Activated B cell treated with CpG ODN at 0.5 μM for 24 hours (primary cell): ENCODE measurements at regions not wholly inside any gene's neighbourhood (a gene's known extent, or its start where the extent isn't known, plus 50 kb on each side); places are given as distances from the start of the nearest gene placed in this dataset.

Source experiments
- ATAC-seq: fragments of 200-7000 bp; cut with Tn5 transposase; one replicate; pipeline ENCODE4 v1.10.0; 2021; ENCODE audit warnings: low read depth, mild to moderate bottlenecking, moderate library complexity
- CTCF ChIA-PET: fragments of 350-600 bp; sonication (Branson Sonifier 250); formaldehyde crosslinking; loops from one replicate; lab custom pipeline; 2021; ENCODE audit warnings: antibody characterized with exemption; lab: Charles Lee
- POLR2A ChIA-PET: fragments of 350-600 bp; sonication (Branson Sonifier 250); formaldehyde crosslinking; loops from one replicate; lab custom pipeline; 2021; ENCODE audit warnings: antibody characterized with exemption; lab: Charles Lee
- DNase-seq: peaks from one replicate; pipeline ENCODE4 v3.0.0; 2022
- H3K27ac Mint-ChIP-seq: one replicate; pipeline ENCODE4 v1.8.0; 2020; ENCODE audit warnings: mixed read lengths
- H3K27me3 Mint-ChIP-seq: one replicate; pipeline ENCODE4 v1.8.0; 2021; ENCODE audit warnings: mixed read lengths
- H3K36me3 Mint-ChIP-seq: one replicate; pipeline ENCODE4 v1.8.0; 2021; ENCODE audit warnings: low read depth, mixed read lengths
- H3K4me1 Mint-ChIP-seq: one replicate; pipeline ENCODE4 v1.8.0; 2021; ENCODE audit warnings: mixed read lengths
- H3K4me3 Mint-ChIP-seq: one replicate; pipeline ENCODE4 v1.8.0; 2020; ENCODE audit warnings: mild to moderate bottlenecking, mixed read lengths
- H3K9me3 Mint-ChIP-seq: one replicate; pipeline ENCODE4 v1.8.0; 2020; ENCODE audit warnings: mixed read lengths
- intact Hi-C: fragments of 100-400 bp; cut with micrococcal nuclease; formaldehyde crosslinking; loops from one replicate; pipeline ENCODE4 v1.15.1; 2024
- TF ChIP-seq, protein P1 (sequence below): fragments of 200-600 bp; IDR thresholded peaks from one replicate; pipeline ENCODE4 v1.8.0; 2022; ENCODE audit warnings: antibody characterized with exemption, mild to moderate bottlenecking

DNA sequence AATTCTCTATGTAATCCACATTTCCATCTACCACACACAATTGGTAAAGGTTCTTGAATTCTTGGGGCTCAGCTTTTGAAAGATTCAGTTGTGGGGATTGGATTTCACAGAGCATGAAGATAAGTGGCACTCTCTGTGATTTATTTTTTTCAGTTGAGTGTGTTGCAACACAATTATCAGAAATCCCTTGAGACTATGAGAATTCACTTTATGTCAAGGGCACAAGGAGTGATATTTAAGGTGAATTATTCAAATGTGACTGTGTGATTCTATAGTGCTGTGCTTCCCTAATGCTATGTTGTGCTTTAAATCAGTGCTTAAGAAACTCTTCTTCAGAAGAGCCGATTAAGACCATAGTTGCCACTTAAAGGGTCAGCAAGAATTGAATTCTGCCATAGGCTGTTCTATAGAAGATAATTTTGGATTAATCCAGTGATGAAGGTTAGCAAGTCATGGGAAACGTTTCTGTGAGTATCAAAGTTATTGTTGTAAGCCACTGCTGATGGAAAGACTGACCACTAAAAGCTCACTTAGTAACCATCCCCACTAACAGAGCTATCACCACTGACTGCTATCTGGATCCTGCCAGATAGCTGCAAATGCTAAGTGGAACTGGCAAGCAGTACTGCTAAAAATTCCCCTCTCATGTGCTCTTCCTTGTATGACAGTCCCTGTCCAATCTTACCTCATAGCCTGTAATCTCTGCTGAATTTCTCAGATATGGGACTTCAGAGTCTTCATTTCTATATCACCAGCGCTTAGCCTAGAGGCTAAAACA is 134.0 kb upstream of the SEMA3D start:
- DNase-seq (no peak), ATAC-seq (no peak)
- TF ChIP-seq, protein P1, sequence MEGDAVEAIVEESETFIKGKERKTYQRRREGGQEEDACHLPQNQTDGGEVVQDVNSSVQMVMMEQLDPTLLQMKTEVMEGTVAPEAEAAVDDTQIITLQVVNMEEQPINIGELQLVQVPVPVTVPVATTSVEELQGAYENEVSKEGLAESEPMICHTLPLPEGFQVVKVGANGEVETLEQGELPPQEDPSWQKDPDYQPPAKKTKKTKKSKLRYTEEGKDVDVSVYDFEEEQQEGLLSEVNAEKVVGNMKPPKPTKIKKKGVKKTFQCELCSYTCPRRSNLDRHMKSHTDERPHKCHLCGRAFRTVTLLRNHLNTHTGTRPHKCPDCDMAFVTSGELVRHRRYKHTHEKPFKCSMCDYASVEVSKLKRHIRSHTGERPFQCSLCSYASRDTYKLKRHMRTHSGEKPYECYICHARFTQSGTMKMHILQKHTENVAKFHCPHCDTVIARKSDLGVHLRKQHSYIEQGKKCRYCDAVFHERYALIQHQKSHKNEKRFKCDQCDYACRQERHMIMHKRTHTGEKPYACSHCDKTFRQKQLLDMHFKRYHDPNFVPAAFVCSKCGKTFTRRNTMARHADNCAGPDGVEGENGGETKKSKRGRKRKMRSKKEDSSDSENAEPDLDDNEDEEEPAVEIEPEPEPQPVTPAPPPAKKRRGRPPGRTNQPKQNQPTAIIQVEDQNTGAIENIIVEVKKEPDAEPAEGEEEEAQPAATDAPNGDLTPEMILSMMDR, result no peak
- H3K4me1 Mint-ChIP-seq, result no peaks in the 10 kb centered on the region
- H3K36me3 Mint-ChIP-seq, result no peaks in the 10 kb centered on the region
- H3K27me3 Mint-ChIP-seq, result no peaks in the 10 kb centered on the region
- POLR2A ChIA-PET, result no interaction called here
- CTCF ChIA-PET, result no interaction called here
- intact Hi-C loops, result loop anchor here (10.0 kb wide), 1 partner anchor 136 kb away; the partner anchor contains the start of gene SEMA3D
- H3K9me3 Mint-ChIP-seq, result peaks cover 2% of the 10 kb centered on the region
- no peak overlapping the region for H3K4me3 Mint-ChIP-seq
- no peak overlapping the region for H3K27ac Mint-ChIP-seq

DNA sequence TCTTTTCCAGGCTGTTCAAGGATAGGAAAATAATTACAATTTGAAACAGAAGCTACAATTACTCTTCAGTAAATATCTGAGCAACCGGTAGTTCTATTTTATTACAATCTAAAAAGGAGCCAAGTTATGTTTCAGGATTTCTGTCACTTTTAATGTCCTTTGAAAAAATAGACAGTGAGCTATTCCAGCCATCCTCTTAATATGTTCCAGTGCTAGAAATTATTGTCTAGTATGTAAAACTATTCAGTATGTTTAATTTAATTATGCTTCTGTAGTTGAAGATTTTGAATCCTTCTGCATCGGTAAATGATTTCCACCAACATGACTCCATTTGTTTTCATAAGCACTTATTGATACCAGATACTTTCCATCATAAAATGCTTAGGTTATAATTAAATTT is 129.6 kb upstream of the SEMA3D start:
- H3K9me3 Mint-ChIP-seq, result no peaks in the 10 kb centered on the region
- no peak overlapping the region for H3K27ac Mint-ChIP-seq
- no peak overlapping the region for H3K4me3 Mint-ChIP-seq
- ATAC-seq, result no peak
- POLR2A ChIA-PET, result no interaction called here
- intact Hi-C loops, result no loop called here
- CTCF ChIA-PET, result no interaction called here
- no peaks in the 10 kb centered on the region for H3K27me3 Mint-ChIP-seq
- H3K36me3 Mint-ChIP-seq, result no peaks in the 10 kb centered on the region
- TF ChIP-seq, protein P1, result no peak
- DNase-seq, result no peak
- H3K4me1 Mint-ChIP-seq, result no peaks in the 10 kb centered on the region

DNA sequence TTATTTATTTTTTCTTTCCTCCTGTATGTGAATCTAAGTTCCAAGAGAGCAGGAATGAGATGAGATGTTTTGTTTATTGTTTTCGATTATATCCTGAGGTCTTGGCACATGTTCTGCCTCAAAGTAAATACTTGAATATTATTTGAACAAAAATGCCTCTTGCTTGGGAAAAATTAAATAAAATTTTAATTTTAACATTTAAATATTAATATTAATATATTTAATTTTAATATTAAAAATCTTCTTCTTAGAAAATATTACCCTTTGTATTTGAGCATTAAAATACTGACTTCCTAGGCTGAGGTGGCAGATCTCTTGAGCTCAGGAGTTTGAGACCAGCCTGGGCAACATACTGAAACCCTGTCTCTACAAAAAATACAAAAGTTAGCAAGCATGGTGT is 123.4 kb upstream of the SEMA3D start:
- CTCF ChIA-PET, result no interaction called here
- Mint-ChIP-seq H3K9me3 (no peaks in the 10 kb centered on the region), H3K27ac (no peak overlapping the region), H3K4me3 (no peak overlapping the region), H3K4me1 (no peaks in the 10 kb centered on the region), H3K36me3 (no peaks in the 10 kb centered on the region), H3K27me3 (no peaks in the 10 kb centered on the region)
- ATAC-seq, result no peak
- intact Hi-C loops, result no loop called here
- TF ChIP-seq, protein P1, result no peak
- no peak for DNase-seq
- POLR2A ChIA-PET, result no interaction called here

DNA sequence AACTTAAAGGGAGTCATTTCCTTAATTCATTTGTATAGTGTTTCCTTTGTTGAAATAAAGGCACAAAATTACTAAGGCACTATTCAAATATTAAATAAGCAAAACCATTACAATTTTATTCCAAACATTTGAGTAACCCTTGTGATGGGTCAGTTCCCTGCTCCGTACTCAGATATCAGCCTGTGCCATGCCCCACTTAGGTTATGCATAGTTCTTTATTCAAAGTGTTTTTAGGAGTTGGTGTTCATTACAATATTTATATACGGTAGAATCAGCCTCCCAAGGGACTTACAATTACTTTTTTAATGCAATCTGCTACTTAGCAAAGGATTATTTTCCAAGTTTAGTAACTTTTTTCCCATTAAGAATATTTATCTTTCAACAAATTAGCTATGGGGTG is 119.3 kb upstream of the SEMA3D start:
- ChIA-PET POLR2A (no interaction called here), CTCF (no interaction called here)
- no peak overlapping the region for H3K4me3 Mint-ChIP-seq

DNA sequence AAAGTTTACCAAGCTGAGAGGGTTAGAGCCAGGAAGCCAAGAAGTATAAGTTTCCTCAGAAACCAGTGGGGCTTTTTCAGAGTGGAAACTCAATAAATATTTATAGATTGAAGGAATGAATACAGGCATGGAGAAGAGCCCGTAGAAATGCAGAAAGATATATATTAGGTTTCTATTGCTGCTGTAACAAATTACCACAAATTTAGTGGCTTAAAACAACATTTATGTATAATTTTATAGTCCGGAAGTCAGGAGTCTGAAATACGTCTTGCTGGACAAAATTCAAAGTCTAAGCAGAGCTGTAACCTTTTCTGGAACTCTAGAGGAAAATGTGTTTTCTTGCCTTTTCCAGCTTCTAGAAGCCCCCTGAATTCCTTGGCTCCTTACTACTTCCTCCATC is 107.3 kb upstream of the SEMA3D start:
- H3K9me3 Mint-ChIP-seq, result peaks cover 3% of the 10 kb centered on the region
- H3K4me3 Mint-ChIP-seq, result no peak overlapping the region
- peak overlapping the region; percentile 80 for H3K27ac Mint-ChIP-seq
- POLR2A ChIA-PET, result no interaction called here
- no peaks in the 10 kb centered on the region for H3K27me3 Mint-ChIP-seq
- TF ChIP-seq, protein P1, result no peak
- ATAC-seq (no peak), DNase-seq (no peak)
- peaks cover 56% of the 10 kb centered on the region for H3K4me1 Mint-ChIP-seq
- CTCF ChIA-PET, result no interaction called here
- H3K36me3 Mint-ChIP-seq, result peaks cover 2% of the 10 kb centered on the region
- intact Hi-C loops, result no loop called here

More for the DNA sequence above, 119.3 kb upstream of the SEMA3D start:
- TF ChIP-seq, protein P1, result no peak
- peaks cover 2% of the 10 kb centered on the region for H3K27me3 Mint-ChIP-seq
- no peaks in the 10 kb centered on the region for H3K36me3 Mint-ChIP-seq
- intact Hi-C loops, result no loop called here
- no peak for ATAC-seq
- H3K4me1 Mint-ChIP-seq, result no peaks in the 10 kb centered on the region
- no peak overlapping the region for H3K27ac Mint-ChIP-seq
- no peak for DNase-seq
- H3K9me3 Mint-ChIP-seq, result no peaks in the 10 kb centered on the region
